ENCODE measurements at regions not wholly inside any gene's neighbourhood (a gene's known extent, or its start where the extent isn't known, plus 50 kb on each side); places are given as distances from the start of the nearest gene placed in this dataset.

- TF ChIP-seq CTCF (conservative IDR thresholded peaks at IDR 0.05 in 1 of 2, IDR thresholded peaks at IDR 0.05 in 1 of 2; ENCODE audit: extremely low read depth in 1 of 2, insufficient read depth in 1 of 2, low read depth in 1 of 2, low read length in 2 of 2) (no peak), EZH2 (IDR thresholded peaks at IDR 0.05; ENCODE audit: borderline replicate concordance, low read length) (no peak)
Observed at GRCh38 chr5:104312481-104312880, 749.9 kb upstream of the NUDT12 start.

All from mammary epithelial cell (primary cell).